Gastroesophageal sphincter (tissue), 2 donors: ENCODE measurements at regions not wholly inside any gene's neighbourhood (a gene's known extent, or its start where the extent isn't known, plus 50 kb on each side); places are given as distances from the start of the nearest gene placed in this dataset.

Experiments used
- POLR2A ChIP-seq, 2 donors: fragments of 450-650 bp; IDR thresholded peaks; one replicate each; pipeline ENCODE4 v1.6.1; 2017; ENCODE audit warnings: antibody characterized with exemption in 2 of 2, mild to moderate bottlenecking in 2 of 2, moderate library complexity in 1 of 2
- POLR2AphosphoS5 ChIP-seq: sonication (generic); formaldehyde crosslinking; IDR thresholded peaks from one replicate; pipeline ENCODE4 v1.6.1; 2017; ENCODE audit warnings: antibody characterized with exemption

GRCh38 chr7:49089717-49090116 is 165.4 kb downstream of the CDC14C start:
- TF ChIP-seq POLR2A (IDR thresholded peaks at IDR 0.05) (no peak), POLR2AphosphoS5 (no peak)
